KOPT-K1 (cell line): ENCODE measurements at regions not wholly inside any gene's neighbourhood (a gene's known extent, or its start where the extent isn't known, plus 50 kb on each side); places are given as distances from the start of the nearest gene placed in this dataset.
A peak's percentile ranks its signal among the peaks of the same experiment; 100 is the strongest.
"Not testable (repeated sequence)": the region's sequence is repeated elsewhere in the genome, so short reads cannot be mapped to it uniquely, and the experiment has no call there.

ENCODE experiments used
- H3K27ac ChIP-seq: fragments of 200-600 bp; sonication (generic); 2 replicates; pipeline ENCODE4 v1.5.1; 2016; ENCODE audit warnings: antibody characterized with exemption, mild to moderate bottlenecking, low read depth, low read length; ENCODE audit not compliant: poor library complexity, severe bottlenecking
- H3K36me3 ChIP-seq: fragments of 200-600 bp; sonication (generic); 2 replicates; pipeline ENCODE4 v1.5.1; 2017; ENCODE audit warnings: antibody characterized with exemption, mild to moderate bottlenecking, low read length, moderate library complexity; ENCODE audit not compliant: insufficient read depth
- H3K9me3 ChIP-seq: fragments of 200-600 bp; sonication (generic); 2 replicates; pipeline ENCODE4 v1.5.1; 2017; ENCODE audit warnings: antibody characterized with exemption, low read length, mild to moderate bottlenecking; ENCODE audit not compliant: insufficient read depth, poor library complexity, severe bottlenecking

GRCh38 chr21:35179990-35180540 lies 131.0 kb upstream of the RUNX1 start:
- Histone ChIP-seq H3K27ac (no peak overlapping the region), H3K36me3 (no peaks in the 10 kb centered on the region), H3K9me3 (peaks cover 17% of the 10 kb centered on the region)

- Histone ChIP-seq H3K27ac (no peak overlapping the region), H3K9me3 (peaks cover 19% of the 10 kb centered on the region), H3K36me3 (no peaks in the 10 kb centered on the region)
Measured at GRCh38 chr21:35178827-35179226, 129.7 kb upstream of the RUNX1 start.

GRCh38 chr21:35178098-35178497 lies 129.0 kb upstream of the RUNX1 start:
- no peaks in the 10 kb centered on the region for H3K36me3 ChIP-seq
- peaks cover 19% of the 10 kb centered on the region for H3K9me3 ChIP-seq
- H3K27ac ChIP-seq, result no peak overlapping the region

- peaks cover 22% of the 10 kb centered on the region for H3K9me3 ChIP-seq
- no peaks in the 10 kb centered on the region for H3K36me3 ChIP-seq
- H3K27ac ChIP-seq, result peak overlapping the region; percentile 37
Measured at GRCh38 chr21:35172231-35172630, 123.1 kb upstream of the RUNX1 start.

- H3K36me3 ChIP-seq, result no peaks in the 10 kb centered on the region
- peak overlapping the region; percentile 37 for H3K27ac ChIP-seq
- H3K9me3 ChIP-seq, result peaks cover 18% of the 10 kb centered on the region
Measured at GRCh38 chr21:35171385-35171784, 122.3 kb upstream of the RUNX1 start.

GRCh38 chr21:35170818-35171217 lies 121.7 kb upstream of the RUNX1 start:
- no peak overlapping the region for H3K27ac ChIP-seq
- H3K9me3 ChIP-seq, result peaks cover 12% of the 10 kb centered on the region
- no peaks in the 10 kb centered on the region for H3K36me3 ChIP-seq

- no peak overlapping the region for H3K27ac ChIP-seq
- H3K36me3 ChIP-seq, result no peaks in the 10 kb centered on the region
- peaks cover 7% of the 10 kb centered on the region for H3K9me3 ChIP-seq
Measured at GRCh38 chr21:35170244-35170643, 121.1 kb upstream of the RUNX1 start.

- Histone ChIP-seq H3K9me3 (peaks cover 3% of the 10 kb centered on the region), H3K36me3 (no peaks in the 10 kb centered on the region), H3K27ac (no peak overlapping the region)
Measured at GRCh38 chr21:35169574-35169973, 120.5 kb upstream of the RUNX1 start.

GRCh38 chr21:35168735-35169134 lies 119.6 kb upstream of the RUNX1 start:
- no peaks in the 10 kb centered on the region for H3K36me3 ChIP-seq
- no peak overlapping the region for H3K27ac ChIP-seq
- peaks cover 3% of the 10 kb centered on the region for H3K9me3 ChIP-seq

GRCh38 chr21:35164971-35165483 lies 115.9 kb upstream of the RUNX1 start:
- Histone ChIP-seq H3K27ac (no peak overlapping the region), H3K36me3 (no peaks in the 10 kb centered on the region), H3K9me3 (no peaks in the 10 kb centered on the region)

GRCh38 chr21:35164380-35164779 lies 115.3 kb upstream of the RUNX1 start:
- H3K9me3 ChIP-seq, result no peaks in the 10 kb centered on the region
- H3K27ac ChIP-seq, result no peak overlapping the region
- H3K36me3 ChIP-seq, result no peaks in the 10 kb centered on the region

GRCh38 chr21:35163411-35163810 lies 114.3 kb upstream of the RUNX1 start:
- peaks cover under 1% of the 10 kb centered on the region for H3K9me3 ChIP-seq
- no peaks in the 10 kb centered on the region for H3K36me3 ChIP-seq
- no peak overlapping the region for H3K27ac ChIP-seq

- Histone ChIP-seq H3K27ac (no peak overlapping the region), H3K9me3 (peaks cover 6% of the 10 kb centered on the region), H3K36me3 (no peaks in the 10 kb centered on the region)
Measured at GRCh38 chr21:35162831-35163230, 113.7 kb upstream of the RUNX1 start.

- H3K36me3 ChIP-seq, result no peaks in the 10 kb centered on the region
- peaks cover 15% of the 10 kb centered on the region for H3K9me3 ChIP-seq
- H3K27ac ChIP-seq, result no peak overlapping the region
Measured at GRCh38 chr21:35159881-35160280, 110.8 kb upstream of the RUNX1 start.

- H3K27ac ChIP-seq, H3K36me3 ChIP-seq: not testable (repeated sequence)
- peaks cover 15% of the 10 kb centered on the region for H3K9me3 ChIP-seq
Measured at GRCh38 chr21:35157374-35157773, 108.3 kb upstream of the RUNX1 start.
